ENCODE measurements at regions not wholly inside any gene's neighbourhood (a gene's known extent, or its start where the extent isn't known, plus 50 kb on each side); places are given as distances from the start of the nearest gene placed in this dataset.

- no peak for DNase-seq (ENCODE audit: low read depth in 1 of 2, low spot score in 1 of 2)
- H3K27ac ChIP-seq, result no peak overlapping the region
- TF ChIP-seq, protein P1, sequence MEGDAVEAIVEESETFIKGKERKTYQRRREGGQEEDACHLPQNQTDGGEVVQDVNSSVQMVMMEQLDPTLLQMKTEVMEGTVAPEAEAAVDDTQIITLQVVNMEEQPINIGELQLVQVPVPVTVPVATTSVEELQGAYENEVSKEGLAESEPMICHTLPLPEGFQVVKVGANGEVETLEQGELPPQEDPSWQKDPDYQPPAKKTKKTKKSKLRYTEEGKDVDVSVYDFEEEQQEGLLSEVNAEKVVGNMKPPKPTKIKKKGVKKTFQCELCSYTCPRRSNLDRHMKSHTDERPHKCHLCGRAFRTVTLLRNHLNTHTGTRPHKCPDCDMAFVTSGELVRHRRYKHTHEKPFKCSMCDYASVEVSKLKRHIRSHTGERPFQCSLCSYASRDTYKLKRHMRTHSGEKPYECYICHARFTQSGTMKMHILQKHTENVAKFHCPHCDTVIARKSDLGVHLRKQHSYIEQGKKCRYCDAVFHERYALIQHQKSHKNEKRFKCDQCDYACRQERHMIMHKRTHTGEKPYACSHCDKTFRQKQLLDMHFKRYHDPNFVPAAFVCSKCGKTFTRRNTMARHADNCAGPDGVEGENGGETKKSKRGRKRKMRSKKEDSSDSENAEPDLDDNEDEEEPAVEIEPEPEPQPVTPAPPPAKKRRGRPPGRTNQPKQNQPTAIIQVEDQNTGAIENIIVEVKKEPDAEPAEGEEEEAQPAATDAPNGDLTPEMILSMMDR (IDR thresholded peaks at IDR 0.05; ENCODE audit: low read depth, low read length), result no peak
- no peaks in the 10 kb centered on the region for H3K27me3 ChIP-seq
- H3K4me1 ChIP-seq (ENCODE audit: low read depth), result no peaks in the 10 kb centered on the region
- no peak overlapping the region for H3K4me3 ChIP-seq
- no peaks in the 10 kb centered on the region for H3K36me3 ChIP-seq
- no peaks in the 10 kb centered on the region for H3K9me3 ChIP-seq (ENCODE audit: low read depth)
Measured at GRCh38 chr15:23750179-23750578, 63.1 kb upstream of the NDN start.

GRCh38 chr15:23750776-23751175 lies 63.7 kb upstream of the NDN start:
- H3K4me1 ChIP-seq (ENCODE audit: low read depth), result no peaks in the 10 kb centered on the region
- DNase-seq (ENCODE audit: low read depth in 1 of 2, low spot score in 1 of 2), result no peak
- no peak overlapping the region for H3K27ac ChIP-seq
- H3K27me3 ChIP-seq, result no peaks in the 10 kb centered on the region
- TF ChIP-seq, protein P1 (IDR thresholded peaks at IDR 0.05; ENCODE audit: low read depth, low read length), result no peak
- H3K36me3 ChIP-seq, result no peaks in the 10 kb centered on the region
- H3K9me3 ChIP-seq (ENCODE audit: low read depth), result no peaks in the 10 kb centered on the region
- H3K4me3 ChIP-seq, result no peak overlapping the region

- H3K9me3 ChIP-seq (ENCODE audit: low read depth), result no peaks in the 10 kb centered on the region
- no peak overlapping the region for H3K4me3 ChIP-seq
- H3K27ac ChIP-seq, result no peak overlapping the region
- no peaks in the 10 kb centered on the region for H3K27me3 ChIP-seq
- H3K36me3 ChIP-seq, result no peaks in the 10 kb centered on the region
- no peak for DNase-seq (ENCODE audit: low read depth in 1 of 2, low spot score in 1 of 2)
- H3K4me1 ChIP-seq (ENCODE audit: low read depth), result no peaks in the 10 kb centered on the region
- TF ChIP-seq, protein P1 (IDR thresholded peaks at IDR 0.05; ENCODE audit: low read depth, low read length), result no peak
Measured at GRCh38 chr15:23753248-23753647, 66.1 kb upstream of the NDN start.

GRCh38 chr15:23758891-23759290 lies 71.8 kb upstream of the NDN start:
- H3K4me1 ChIP-seq (ENCODE audit: low read depth), result no peaks in the 10 kb centered on the region
- no peak overlapping the region for H3K4me3 ChIP-seq
- no peaks in the 10 kb centered on the region for H3K36me3 ChIP-seq
- H3K27ac ChIP-seq, result no peak overlapping the region
- H3K9me3 ChIP-seq (ENCODE audit: low read depth), result no peaks in the 10 kb centered on the region
- TF ChIP-seq, protein P1 (IDR thresholded peaks at IDR 0.05; ENCODE audit: low read depth, low read length), result no peak
- H3K27me3 ChIP-seq, result no peaks in the 10 kb centered on the region
- no peak for DNase-seq (ENCODE audit: low read depth in 1 of 2, low spot score in 1 of 2)

GRCh38 chr15:23760024-23760423 lies 72.9 kb upstream of the NDN start:
- Histone ChIP-seq H3K27me3 (no peaks in the 10 kb centered on the region), H3K4me1 (ENCODE audit: low read depth) (no peaks in the 10 kb centered on the region), H3K27ac (no peak overlapping the region), H3K36me3 (no peaks in the 10 kb centered on the region), H3K9me3 (ENCODE audit: low read depth) (no peaks in the 10 kb centered on the region), H3K4me3 (no peak overlapping the region)
- TF ChIP-seq, protein P1 (IDR thresholded peaks at IDR 0.05; ENCODE audit: low read depth, low read length), result no peak
- DNase-seq (ENCODE audit: low read depth in 1 of 2, low spot score in 1 of 2), result no peak

DNA sequence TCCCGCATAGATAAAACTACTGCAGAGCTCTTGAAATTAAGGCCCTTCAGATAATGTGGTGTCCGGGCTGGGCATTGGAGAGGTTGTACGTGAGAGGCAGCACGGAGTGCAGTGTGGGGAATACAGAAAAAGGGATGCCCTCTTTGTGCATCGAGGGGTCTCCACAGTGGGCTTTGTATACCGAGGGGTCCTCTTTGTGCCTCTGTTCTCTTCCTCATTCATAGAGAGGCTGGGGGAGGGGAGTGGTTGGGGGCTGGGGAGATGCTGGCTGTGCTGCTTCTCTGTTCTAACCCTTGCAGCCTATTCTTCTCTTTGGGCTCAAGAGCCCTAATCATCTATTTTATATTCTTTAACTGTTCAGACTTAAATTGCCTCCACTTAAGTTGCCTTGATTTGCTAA lies 74.3 kb upstream of the NDN start:
- H3K27ac ChIP-seq, result no peak overlapping the region
- H3K9me3 ChIP-seq (ENCODE audit: low read depth), result no peaks in the 10 kb centered on the region

More for the DNA sequence above, 74.3 kb upstream of the NDN start:
- H3K4me1 ChIP-seq (ENCODE audit: low read depth), result no peaks in the 10 kb centered on the region
- no peak for DNase-seq (ENCODE audit: low read depth in 1 of 2, low spot score in 1 of 2)
- H3K36me3 ChIP-seq, result no peaks in the 10 kb centered on the region
- TF ChIP-seq, protein P1 (IDR thresholded peaks at IDR 0.05; ENCODE audit: low read depth, low read length), result no peak
- H3K4me3 ChIP-seq, result no peak overlapping the region
- H3K27me3 ChIP-seq, result no peaks in the 10 kb centered on the region
